Transverse colon (tissue), 4 donors: ENCODE measurements at regions not wholly inside any gene's neighbourhood (a gene's known extent, or its start where the extent isn't known, plus 50 kb on each side); places are given as distances from the start of the nearest gene placed in this dataset.

Experiments used
- DNase-seq: peaks from one replicate; pipeline ENCODE4 v3.0.0-alpha.2; 2019
- H3K27ac ChIP-seq, 4 donors: fragments of 200-600 bp; sonication (generic); 2 replicates each; pipeline ENCODE4 v1.5.1; 2016 to 2018; ENCODE audit warnings: inconsistent platforms in 4 of 4
- H3K27me3 ChIP-seq: fragments of 200-600 bp; sonication (generic); 2 replicates; pipeline ENCODE4 v1.5.1; 2017; ENCODE audit warnings: inconsistent platforms
- H3K36me3 ChIP-seq, 4 donors: fragments of 200-600 bp; sonication (generic); 2 replicates each; pipeline ENCODE4 v1.5.1; 2017 to 2019; ENCODE audit warnings: inconsistent platforms in 4 of 4
- H3K4me1 ChIP-seq, 4 donors: fragments of 200-600 bp; sonication (generic); 2 replicates each; pipeline ENCODE4 v1.5.1; 2017 to 2020; ENCODE audit warnings: inconsistent platforms in 4 of 4
- H3K4me3 ChIP-seq, 4 donors: fragments of 200-600 bp; sonication (generic); 1 replicate in 1 of 4; 2 replicates in 3 of 4; pipeline versions ENCODE4 v1.5.1 to v1.6.1; 2017 to 2019; ENCODE audit warnings: inconsistent platforms in 4 of 4
- H3K9me3 ChIP-seq, 2 donors: fragments of 200-600 bp; sonication (generic); 2 replicates each; pipeline ENCODE4 v1.5.1; 2017 to 2019; ENCODE audit warnings: inconsistent platforms in 2 of 2
- EP300 ChIP-seq: sonication (generic); formaldehyde crosslinking; IDR thresholded peaks from one replicate; pipeline ENCODE4 v1.6.1; 2017; ENCODE audit warnings: antibody characterized with exemption, low read depth
- POLR2A ChIP-seq: fragments of 450-650 bp; IDR thresholded peaks from one replicate; pipeline ENCODE4 v1.6.1; 2016; ENCODE audit warnings: antibody characterized with exemption, mild to moderate bottlenecking, moderate library complexity
- POLR2AphosphoS5 ChIP-seq, 3 donors: sonication (generic); formaldehyde crosslinking; IDR thresholded peaks; one replicate each; pipeline ENCODE4 v1.6.1; 2016; ENCODE audit warnings: antibody characterized with exemption in 3 of 3
- WGBS, 2 donors: methylation state at CpG; one replicate each; pipeline ENCODE4 v1.1.5; 2018; ENCODE audit warnings: low coverage in 1 of 2; 5-methylcytosine and 5-hydroxymethylcytosine counted together
- in situ Hi-C, 4 donors: fragments of 200-750 bp; cut with MboI; loops; one replicate each; pipeline versions ENCODE4 v1.15.0 to v1.15.1; 2017; ENCODE audit warnings: low sequenced_read_pairs in 3 of 4, low pct_ligation_motif_present in 1 of 4, low pct_unique_long_range_greater_than_20kb in 1 of 4
- intact Hi-C: fragments of 100-400 bp; cut with DNase I; formaldehyde crosslinking; loops from one replicate; pipeline ENCODE4 v1.15.1; 2023; ENCODE audit warnings: low total_unique reads
- TF ChIP-seq, protein P1 (sequence below), 5 experiments: fragments of 200-600 bp in 3 of 5; fragments of 450-650 bp in 2 of 5; sonication (generic) in 3 of 5; IDR thresholded peaks; 1 replicate in 2 of 5; 2 replicates in 3 of 5; pipeline ENCODE4 v1.5.1; 2016 to 2017; ENCODE audit warnings: antibody characterized with exemption in 5 of 5, inconsistent platforms in 3 of 5, mild to moderate bottlenecking in 2 of 5, moderate library complexity in 1 of 5

- no peak for DNase-seq
- no peaks in the 10 kb centered on the region for H3K36me3 ChIP-seq
- no peaks in the 10 kb centered on the region for H3K27me3 ChIP-seq
- no peaks in the 10 kb centered on the region for H3K9me3 ChIP-seq
- TF ChIP-seq EP300, result no peak
- TF ChIP-seq POLR2AphosphoS5 (IDR thresholded peaks at IDR 0.05), result no peak
- TF ChIP-seq POLR2A, result no peak
- TF ChIP-seq, protein P1, sequence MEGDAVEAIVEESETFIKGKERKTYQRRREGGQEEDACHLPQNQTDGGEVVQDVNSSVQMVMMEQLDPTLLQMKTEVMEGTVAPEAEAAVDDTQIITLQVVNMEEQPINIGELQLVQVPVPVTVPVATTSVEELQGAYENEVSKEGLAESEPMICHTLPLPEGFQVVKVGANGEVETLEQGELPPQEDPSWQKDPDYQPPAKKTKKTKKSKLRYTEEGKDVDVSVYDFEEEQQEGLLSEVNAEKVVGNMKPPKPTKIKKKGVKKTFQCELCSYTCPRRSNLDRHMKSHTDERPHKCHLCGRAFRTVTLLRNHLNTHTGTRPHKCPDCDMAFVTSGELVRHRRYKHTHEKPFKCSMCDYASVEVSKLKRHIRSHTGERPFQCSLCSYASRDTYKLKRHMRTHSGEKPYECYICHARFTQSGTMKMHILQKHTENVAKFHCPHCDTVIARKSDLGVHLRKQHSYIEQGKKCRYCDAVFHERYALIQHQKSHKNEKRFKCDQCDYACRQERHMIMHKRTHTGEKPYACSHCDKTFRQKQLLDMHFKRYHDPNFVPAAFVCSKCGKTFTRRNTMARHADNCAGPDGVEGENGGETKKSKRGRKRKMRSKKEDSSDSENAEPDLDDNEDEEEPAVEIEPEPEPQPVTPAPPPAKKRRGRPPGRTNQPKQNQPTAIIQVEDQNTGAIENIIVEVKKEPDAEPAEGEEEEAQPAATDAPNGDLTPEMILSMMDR (IDR thresholded peaks at IDR 0.05), result no peak
- H3K27ac ChIP-seq, result no peak overlapping the region
- no peak overlapping the region for H3K4me3 ChIP-seq
- no peaks in the 10 kb centered on the region for H3K4me1 ChIP-seq
- 14 to 30% methylated on average over 1 of the region's 1 CpG for WGBS, 2 donors
- intact Hi-C loops (no loop called here), in situ Hi-C loops (no loop called here)
These were observed 88.9 kb upstream of the NRXN3 start for GRCh38 chr14:78081245-78081644.

- H3K36me3 ChIP-seq, result no peaks in the 10 kb centered on the region
- no peak overlapping the region for H3K4me3 ChIP-seq
- H3K4me1 ChIP-seq, result no peaks in the 10 kb centered on the region
- DNase-seq, result no peak
- no peak overlapping the region for H3K27ac ChIP-seq
- in situ Hi-C loops (no loop called here), intact Hi-C loops (no loop called here)
- H3K27me3 ChIP-seq, result no peaks in the 10 kb centered on the region
- no peaks in the 10 kb centered on the region for H3K9me3 ChIP-seq
- TF ChIP-seq, protein P1 (IDR thresholded peaks at IDR 0.05), result no peak
- TF ChIP-seq EP300 (no peak), POLR2AphosphoS5 (IDR thresholded peaks at IDR 0.05) (no peak), POLR2A (no peak)
These were observed 86.3 kb upstream of the NRXN3 start for GRCh38 chr14:78083837-78084236.

DNA sequence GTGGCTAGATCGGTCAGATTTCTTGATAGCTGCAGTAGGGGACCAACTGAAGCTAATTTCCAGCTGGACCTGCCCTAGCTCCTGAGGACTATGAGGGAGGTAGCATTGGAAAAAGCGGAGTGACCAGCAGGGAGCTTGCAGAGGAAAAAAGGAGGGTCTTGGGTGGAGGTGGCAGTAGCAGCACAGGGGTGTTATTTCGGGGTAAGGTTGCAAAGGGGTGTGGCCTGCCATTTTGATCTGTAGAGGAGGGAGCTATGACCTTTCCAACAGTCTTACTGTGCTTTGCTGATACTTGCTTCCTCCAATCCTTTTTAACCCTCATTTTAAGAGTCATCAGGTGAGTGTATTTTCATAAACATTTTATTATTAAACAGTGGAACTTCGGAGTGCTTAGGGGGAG lies 83.8 kb upstream of the NRXN3 start:
- no peak for DNase-seq
- Histone ChIP-seq H3K27me3 (no peaks in the 10 kb centered on the region), H3K4me1 (no peaks in the 10 kb centered on the region), H3K4me3 (no peak overlapping the region), H3K9me3 (no peaks in the 10 kb centered on the region), H3K27ac (no peak overlapping the region), H3K36me3 (no peaks in the 10 kb centered on the region)
- in situ Hi-C loops, result no loop called here
- intact Hi-C loops, result no loop called here
- WGBS, 2 donors, result 54 to 66% methylated on average over 2 to 4 of the region's 4 CpGs
- TF ChIP-seq EP300 (no peak), POLR2A (no peak), POLR2AphosphoS5 (IDR thresholded peaks at IDR 0.05) (no peak)
- TF ChIP-seq, protein P1 (IDR thresholded peaks at IDR 0.05), result no peak

- H3K4me1 ChIP-seq, result no peaks in the 10 kb centered on the region
- intact Hi-C loops (no loop called here), in situ Hi-C loops (no loop called here)
- no peak overlapping the region for H3K27ac ChIP-seq
- DNase-seq, result no peak
- no peaks in the 10 kb centered on the region for H3K9me3 ChIP-seq
- no peaks in the 10 kb centered on the region for H3K27me3 ChIP-seq
- no peak overlapping the region for H3K4me3 ChIP-seq
- no peaks in the 10 kb centered on the region for H3K36me3 ChIP-seq
- TF ChIP-seq POLR2A (no peak), POLR2AphosphoS5 (IDR thresholded peaks at IDR 0.05) (no peak), EP300 (no peak)
- TF ChIP-seq, protein P1 (IDR thresholded peaks at IDR 0.05), result no peak
- WGBS, 2 donors, result 47% methylated on average over 3 of the region's 3 CpGs; no CpG with 5 or more reads in 1 of the 2 donors
These were observed 81.3 kb upstream of the NRXN3 start for GRCh38 chr14:78088916-78089315.
